A549 (cell line): ENCODE measurements at regions not wholly inside any gene's neighbourhood (a gene's known extent, or its start where the extent isn't known, plus 50 kb on each side); places are given as distances from the start of the nearest gene placed in this dataset.
A peak's percentile ranks its signal among the peaks of the same experiment; 100 is the strongest.

ENCODE experiments used
- ATAC-seq, 2 experiments: fragments of 200-7000 bp in 1 of 2; fragments of >200 bp in 1 of 2; cut with Nextera tagmentation in 1 of 2; cut with Tn5 transposase in 1 of 2; 3 replicates each; pipeline versions ENCODE4 v1.8.0 to v1.9.1; 2018 to 2020; ENCODE audit warnings: mild to moderate bottlenecking in 1 of 2, moderate library complexity in 1 of 2
- CTCF ChIA-PET: fragments of 300-600 bp; sonication (Branson Sonifier 250); formaldehyde crosslinking; extraction: SDS; loops from one replicate; lab custom pipeline; 2021; ENCODE audit warnings: antibody characterized with exemption, inconsistent platforms; lab: Yijun Ruan, JAX
- POLR2A ChIA-PET: fragments of 350-600 bp; formaldehyde crosslinking; extraction: SDS; loops from one replicate; lab custom pipeline; 2021; ENCODE audit warnings: antibody characterized with exemption, inconsistent platforms; lab: Yijun Ruan, JAX
- DNase-seq, 2 experiments: peaks; one replicate each; pipeline versions ENCODE4 v3.0.0 to v3.0.0-alpha.2; 2011 to 2016; ENCODE audit warnings: low read depth in 1 of 2, low spot score in 1 of 2
- FAIRE-seq: peaks from 2 replicates; lab custom pipeline; 2011; peaks lifted over from hg19 to GRCh38; lab: Jason Lieb, UNC
- H3K27ac ChIP-seq, 2 experiments: fragments of >200 bp; sonication (Bioruptor Twin); formaldehyde crosslinking; 3 replicates each; pipeline ENCODE4 v1.5.1; 2016 to 2017
- H3K4me1 ChIP-seq: fragments of >200 bp; sonication (Bioruptor Twin); formaldehyde crosslinking; 3 replicates; pipeline ENCODE4 v1.6.1; 2016
- H3K4me2 ChIP-seq: fragments of >200 bp; sonication (Bioruptor Twin); formaldehyde crosslinking; 3 replicates; pipeline ENCODE4 v1.6.1; 2016
- H3K4me3 ChIP-seq: fragments of >200 bp; sonication (Bioruptor Twin); formaldehyde crosslinking; 3 replicates; pipeline ENCODE4 v1.5.1; 2016
- H3K9me3 ChIP-seq: fragments of >200 bp; sonication (Bioruptor Twin); formaldehyde crosslinking; 3 replicates; pipeline ENCODE4 v1.6.1; 2016
- CEBPB ChIP-seq, 2 experiments: fragments of >200 bp in 1 of 2; sonication (Bioruptor Twin) in 1 of 2; formaldehyde crosslinking in 1 of 2; IDR thresholded peaks; 2 replicates each; pipeline ENCODE4 v1.6.1; 2012 to 2016
- CHD2 ChIP-seq: fragments of 150-350 bp; IDR thresholded peaks from 2 replicates; pipeline ENCODE4 v1.6.1; 2014; ENCODE audit warnings: low read length; ENCODE audit not compliant: partially characterized antibody
- CHD4 ChIP-seq: fragments of 200-600 bp; sonication (generic); IDR thresholded peaks from 2 replicates; pipeline ENCODE4 v1.6.1; 2016; ENCODE audit warnings: antibody characterized with exemption, mild to moderate bottlenecking, borderline replicate concordance
- EHF ChIP-seq: fragments of 250-450 bp; sonication (Bioruptor Pico); IDR thresholded peaks from 2 replicates; pipeline ENCODE4 v1.5.0; 2020; ENCODE audit warnings: mild to moderate bottlenecking
- EP300 ChIP-seq, 2 experiments: fragments of >200 bp; sonication (Bioruptor Twin); formaldehyde crosslinking; IDR thresholded peaks; 2 replicates in 1 of 2; 3 replicates in 1 of 2; pipeline ENCODE4 v1.6.1; 2016 to 2017
- FOXS1 ChIP-seq: fragments of 250-450 bp; sonication (Bioruptor Pico); IDR thresholded peaks from 2 replicates; pipeline ENCODE4 v1.5.0; 2020; ENCODE audit warnings: mild to moderate bottlenecking, moderate library complexity
- GATA3 ChIP-seq: IDR thresholded peaks from 2 replicates; pipeline ENCODE4 v1.6.1; 2012; ENCODE audit warnings: borderline replicate concordance
- HOXA7 ChIP-seq: fragments of 250-450 bp; sonication (Bioruptor Pico); IDR thresholded peaks from 2 replicates; pipeline ENCODE4 v1.5.0; 2020; ENCODE audit warnings: mild to moderate bottlenecking, moderate library complexity
- HOXB5 ChIP-seq: fragments of 250-450 bp; sonication (Bioruptor Pico); IDR thresholded peaks from 2 replicates; pipeline ENCODE4 v1.5.0; 2020; ENCODE audit warnings: mild to moderate bottlenecking, moderate library complexity
- JUN ChIP-seq, 2 experiments: fragments of >200 bp; sonication (Bioruptor Twin); formaldehyde crosslinking; IDR thresholded peaks; 2 replicates in 1 of 2; 3 replicates in 1 of 2; pipeline ENCODE4 v1.6.1; 2016 to 2017
- MAFK ChIP-seq: fragments of 450-650 bp; IDR thresholded peaks from 2 replicates; pipeline ENCODE4 v1.6.1; 2014; ENCODE audit not compliant: partially characterized antibody
- MAZ ChIP-seq: fragments of 150-350 bp; IDR thresholded peaks from 2 replicates; pipeline ENCODE4 v1.6.1; 2014; ENCODE audit warnings: antibody characterized with exemption, low read depth, low read length, borderline replicate concordance
- MYC ChIP-seq: IDR thresholded peaks from 2 replicates; pipeline ENCODE4 v1.6.1; 2012; ENCODE audit warnings: mild to moderate bottlenecking, inconsistent platforms, low read length, improper control_type of control experiment, borderline replicate concordance
- NR3C1 ChIP-seq: fragments of >200 bp; sonication (Bioruptor Twin); formaldehyde crosslinking; IDR thresholded peaks from 3 replicates; pipeline ENCODE4 v1.6.1; 2017
- POLR2AphosphoS2 ChIP-seq: conservative IDR thresholded peaks from 2 replicates; pipeline ENCODE4 v1.6.1; 2012; ENCODE audit warnings: low read length, improper control_type of control experiment, inconsistent platforms
- RARB ChIP-seq: fragments of 250-450 bp; sonication (Bioruptor Pico); IDR thresholded peaks from 2 replicates; pipeline ENCODE4 v1.8.0; 2021; ENCODE audit warnings: mild to moderate bottlenecking, moderate library complexity
- RCOR1 ChIP-seq: fragments of 150-350 bp; IDR thresholded peaks from 2 replicates; pipeline ENCODE4 v1.6.1; 2014; ENCODE audit warnings: antibody characterized with exemption, low read length, low read depth
- SMC3 ChIP-seq: fragments of >200 bp; sonication (Bioruptor Twin); formaldehyde crosslinking; IDR thresholded peaks from 3 replicates; pipeline ENCODE4 v1.6.1; 2018; ENCODE audit warnings: inconsistent platforms
- TFCP2L1 ChIP-seq: fragments of 250-450 bp; sonication (Bioruptor Pico); IDR thresholded peaks from 2 replicates; pipeline ENCODE4 v1.5.0; 2021; ENCODE audit warnings: mild to moderate bottlenecking
- ZC3H11A ChIP-seq: fragments of 450-650 bp; IDR thresholded peaks from 2 replicates; pipeline ENCODE4 v1.6.1; 2014; ENCODE audit warnings: antibody characterized with exemption, mild to moderate bottlenecking
- ZNF302 ChIP-seq: fragments of 250-450 bp; sonication (Bioruptor Pico); IDR thresholded peaks from 2 replicates; pipeline ENCODE4 v1.9.0; 2021; ENCODE audit warnings: inconsistent platforms, mild to moderate bottlenecking, moderate library complexity
- ZSCAN20 ChIP-seq: fragments of 250-450 bp; sonication (Bioruptor Pico); IDR thresholded peaks from 2 replicates; pipeline ENCODE4 v1.8.0; 2022; ENCODE audit warnings: mild to moderate bottlenecking, moderate library complexity
- WGBS: methylation state at CpG from one replicate; pipeline ENCODE4 v1.1.6; 2017; ENCODE audit errors: missing lambda C conversion rate; 5-methylcytosine and 5-hydroxymethylcytosine counted together
- TF ChIP-seq, protein P1 (sequence below): IDR thresholded peaks from 2 replicates; pipeline ENCODE4 v1.6.1; 2012; ENCODE audit warnings: low read depth, borderline replicate concordance
- TF ChIP-seq, protein P2 (sequence below): fragments of 450-650 bp; IDR thresholded peaks from 2 replicates; pipeline ENCODE4 v1.6.1; 2014; ENCODE audit warnings: antibody characterized with exemption
- TF ChIP-seq, protein P3 (sequence below): fragments of 250-450 bp; sonication (Bioruptor Pico); IDR thresholded peaks from 2 replicates; pipeline ENCODE4 v1.5.0; 2020; ENCODE audit warnings: low read depth, mild to moderate bottlenecking, moderate library complexity
- TF ChIP-seq, protein P4 (sequence below): IDR thresholded peaks from 2 replicates; pipeline ENCODE4 v1.6.1; 2012

DNA sequence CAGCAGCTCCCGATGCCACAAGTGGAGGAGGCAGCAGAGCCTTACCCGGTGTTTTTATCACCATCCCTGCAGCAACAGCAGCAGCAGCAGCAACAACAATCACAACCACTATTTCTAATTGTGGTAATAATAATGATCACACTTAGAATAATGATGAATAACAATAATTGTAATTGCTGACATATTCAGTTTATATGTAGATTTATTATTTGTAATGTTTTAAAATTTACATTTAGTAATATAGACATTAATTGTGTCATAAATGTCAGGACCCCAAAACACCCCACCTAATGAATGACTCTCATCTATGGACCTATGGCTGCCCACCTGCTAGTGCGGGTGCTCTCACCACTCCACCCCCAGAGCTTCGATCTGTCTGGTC lies 170.0 kb downstream of the AHSP start:
- POLR2A ChIA-PET: no interaction called here
- Histone ChIP-seq H3K4me1 (peaks cover 5% of the 10 kb centered on the region; the same call in 2 of the 3 replicates), H3K27ac (no peak overlapping the region), H3K4me3 (no peak overlapping the region), H3K4me2 (no peak overlapping the region), H3K9me3 (no peaks in the 10 kb centered on the region; the same call in 2 of the 3 replicates)
- WGBS: 27% methylated on average over 4 of the region's 4 CpGs
- FAIRE-seq (no peak), DNase-seq (no peak), ATAC-seq (no peak)
- TF ChIP-seq MYC: no peak
- TF ChIP-seq MAFK: peak; percentile 21
- CTCF ChIA-PET: interaction anchor here (1.1 kb wide), 1 partner anchor 171 kb away, joined by 3 read pairs; no protein-coding TSS in a partner anchor

DNA sequence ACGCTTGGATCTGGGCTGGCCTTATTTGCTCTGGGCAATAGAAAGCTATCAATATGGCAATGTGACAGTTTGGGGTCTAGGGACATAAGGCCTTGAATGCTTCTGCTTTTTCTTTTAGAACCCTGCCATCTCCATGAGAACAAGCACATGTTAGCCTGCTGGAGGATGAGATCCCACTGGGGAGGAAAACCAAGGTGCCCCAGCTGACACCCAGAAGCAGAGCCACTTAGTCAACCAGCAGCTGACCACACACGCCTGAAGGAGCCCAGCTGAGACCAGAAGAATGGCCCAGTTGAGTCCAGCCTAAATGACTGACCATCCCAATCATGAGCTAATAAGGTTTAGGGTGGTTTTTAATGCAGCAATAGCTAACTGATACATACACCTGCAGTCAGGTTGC lies 171.2 kb downstream of the AHSP start:
- TF ChIP-seq FOXS1: no peak
- no peak for TF ChIP-seq GATA3
- no peak for TF ChIP-seq MAZ
- no peak for TF ChIP-seq JUN (IDR thresholded peaks at IDR 0.05)
- no peak for TF ChIP-seq RARB
- no peak for TF ChIP-seq HOXA7 (CRISPR knock-in tag)
- TF ChIP-seq CHD4: no peak
- TF ChIP-seq EHF (CRISPR knock-in tag): no peak
- TF ChIP-seq EP300 (IDR thresholded peaks at IDR 0.05): no peak
- TF ChIP-seq ZC3H11A: no peak
- no peak for TF ChIP-seq HOXB5 (CRISPR knock-in tag)
- no peak for TF ChIP-seq ZSCAN20
- no peak for TF ChIP-seq POLR2AphosphoS2
- TF ChIP-seq, protein P1, sequence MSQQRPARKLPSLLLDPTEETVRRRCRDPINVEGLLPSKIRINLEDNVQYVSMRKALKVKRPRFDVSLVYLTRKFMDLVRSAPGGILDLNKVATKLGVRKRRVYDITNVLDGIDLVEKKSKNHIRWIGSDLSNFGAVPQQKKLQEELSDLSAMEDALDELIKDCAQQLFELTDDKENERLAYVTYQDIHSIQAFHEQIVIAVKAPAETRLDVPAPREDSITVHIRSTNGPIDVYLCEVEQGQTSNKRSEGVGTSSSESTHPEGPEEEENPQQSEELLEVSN: no peak
- TF ChIP-seq RCOR1: no peak
- Histone ChIP-seq H3K9me3 (no peaks in the 10 kb centered on the region; the same call in 2 of the 3 replicates), H3K4me1 (peaks cover 5% of the 10 kb centered on the region; the same call in 2 of the 3 replicates), H3K4me3 (no peak overlapping the region), H3K27ac (no peak overlapping the region), H3K4me2 (no peak overlapping the region)
- ATAC-seq (no peak), DNase-seq (no peak), FAIRE-seq (no peak)
- ChIA-PET POLR2A (no interaction called here), CTCF (interaction anchor here (1.1 kb wide), 1 partner anchor 169 kb away, joined by 3 read pairs; no protein-coding TSS in a partner anchor)
- WGBS: 35% methylated on average over 2 of the region's 2 CpGs

DNA sequence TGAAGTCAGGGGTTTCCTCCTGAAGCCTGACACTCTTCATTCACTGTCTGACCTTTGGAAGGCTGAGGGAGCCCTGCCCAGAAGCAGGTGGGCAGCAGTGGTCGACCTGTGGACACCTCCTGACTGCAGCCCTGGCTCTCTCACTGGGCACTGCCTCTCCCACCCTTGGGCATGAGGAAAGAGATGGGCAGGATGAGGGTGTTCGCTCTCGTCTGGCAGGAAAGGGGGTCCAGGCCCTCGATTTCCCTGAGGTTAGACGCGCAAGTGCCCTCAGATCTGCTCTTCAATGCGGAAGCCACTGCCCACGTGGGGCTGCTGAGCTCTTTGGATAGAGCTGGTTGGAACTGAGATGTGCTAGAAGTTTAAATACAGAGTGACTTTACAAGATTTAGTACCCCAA lies 171.9 kb downstream of the AHSP start:
- DNase-seq (no peak), ATAC-seq (no peak), FAIRE-seq (no peak)
- ChIA-PET POLR2A (no interaction called here), CTCF (no interaction called here)
- TF ChIP-seq NR3C1: no peak
- no peak for TF ChIP-seq SMC3
- TF ChIP-seq CEBPB (IDR thresholded peaks at IDR 0.05): no peak
- Histone ChIP-seq H3K4me2 (peak overlapping the region; percentile 79; the same call in 2 of the 3 replicates), H3K4me1 (peaks cover 5% of the 10 kb centered on the region; the same call in 2 of the 3 replicates), H3K4me3 (no peak overlapping the region), H3K27ac (no peak overlapping the region), H3K9me3 (no peaks in the 10 kb centered on the region)
- WGBS: 46% methylated on average over 8 of the region's 8 CpGs

DNA sequence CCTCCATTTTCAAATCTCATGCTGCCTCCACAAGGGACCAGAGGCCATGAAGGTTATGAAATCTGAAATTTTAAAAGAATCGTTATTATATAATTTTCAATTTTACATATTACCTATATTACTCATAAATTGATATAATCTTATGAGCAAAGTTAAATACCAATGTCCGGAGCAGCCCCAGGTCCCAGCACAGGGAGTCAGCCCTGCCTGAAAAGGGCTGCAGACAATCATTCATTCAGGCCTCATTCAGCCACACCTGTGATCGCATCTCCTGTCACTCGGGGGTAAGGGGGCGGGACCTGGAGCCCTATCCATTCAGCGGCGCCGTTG lies 172.5 kb downstream of the AHSP start:
- Histone ChIP-seq H3K9me3 (no peaks in the 10 kb centered on the region), H3K4me2 (peak overlapping the region; percentile 79), H3K4me1 (peaks cover 5% of the 10 kb centered on the region; the same call in 2 of the 3 replicates), H3K4me3 (peak overlapping the region; percentile 94), H3K27ac (no peak overlapping the region; a peak in 1 of 6 replicates)
- WGBS: 5% methylated on average over 8 of the region's 8 CpGs
- ATAC-seq (peak; percentile 94 to 99; a peak in 5 of 6 replicates), FAIRE-seq (no peak), DNase-seq (peak in 1 of 2 experiments; percentile 87)
- TF ChIP-seq, protein P2, sequence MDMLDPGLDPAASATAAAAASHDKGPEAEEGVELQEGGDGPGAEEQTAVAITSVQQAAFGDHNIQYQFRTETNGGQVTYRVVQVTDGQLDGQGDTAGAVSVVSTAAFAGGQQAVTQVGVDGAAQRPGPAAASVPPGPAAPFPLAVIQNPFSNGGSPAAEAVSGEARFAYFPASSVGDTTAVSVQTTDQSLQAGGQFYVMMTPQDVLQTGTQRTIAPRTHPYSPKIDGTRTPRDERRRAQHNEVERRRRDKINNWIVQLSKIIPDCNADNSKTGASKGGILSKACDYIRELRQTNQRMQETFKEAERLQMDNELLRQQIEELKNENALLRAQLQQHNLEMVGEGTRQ: no peak
- TF ChIP-seq CHD2 (no peak), SMC3 (no peak), POLR2AphosphoS2 (no peak), RCOR1 (no peak), TFCP2L1 (no peak), RARB (no peak), ZC3H11A (no peak), ZNF302 (CRISPR knock-in tag) (no peak), HOXB5 (CRISPR knock-in tag) (no peak)
- TF ChIP-seq, protein P1: no peak
- TF ChIP-seq, protein P3, sequence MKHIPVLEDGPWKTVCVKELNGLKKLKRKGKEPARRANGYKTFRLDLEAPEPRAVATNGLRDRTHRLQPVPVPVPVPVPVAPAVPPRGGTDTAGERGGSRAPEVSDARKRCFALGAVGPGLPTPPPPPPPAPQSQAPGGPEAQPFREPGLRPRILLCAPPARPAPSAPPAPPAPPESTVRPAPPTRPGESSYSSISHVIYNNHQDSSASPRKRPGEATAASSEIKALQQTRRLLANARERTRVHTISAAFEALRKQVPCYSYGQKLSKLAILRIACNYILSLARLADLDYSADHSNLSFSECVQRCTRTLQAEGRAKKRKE: no peak
- TF ChIP-seq, protein P4, sequence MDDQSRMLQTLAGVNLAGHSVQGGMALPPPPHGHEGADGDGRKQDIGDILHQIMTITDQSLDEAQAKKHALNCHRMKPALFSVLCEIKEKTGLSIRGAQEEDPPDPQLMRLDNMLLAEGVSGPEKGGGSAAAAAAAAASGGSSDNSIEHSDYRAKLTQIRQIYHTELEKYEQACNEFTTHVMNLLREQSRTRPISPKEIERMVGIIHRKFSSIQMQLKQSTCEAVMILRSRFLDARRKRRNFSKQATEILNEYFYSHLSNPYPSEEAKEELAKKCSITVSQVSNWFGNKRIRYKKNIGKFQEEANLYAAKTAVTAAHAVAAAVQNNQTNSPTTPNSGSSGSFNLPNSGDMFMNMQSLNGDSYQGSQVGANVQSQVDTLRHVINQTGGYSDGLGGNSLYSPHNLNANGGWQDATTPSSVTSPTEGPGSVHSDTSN: no peak
- POLR2A ChIA-PET: interaction anchor here (1.2 kb wide), 1 partner anchor 13 kb away, joined by 5 read pairs; a partner anchor contains a TSS
- CTCF ChIA-PET: no interaction called here
